OCI-LY3 (cell line): ENCODE measurements at regions not wholly inside any gene's neighbourhood (a gene's known extent, or its start where the extent isn't known, plus 50 kb on each side); places are given as distances from the start of the nearest gene placed in this dataset.

Experiments
- EZH2phosphoT487 ChIP-seq: fragments of 200-600 bp; shearing (Covaris generic); IDR thresholded peaks from 2 replicates; pipeline ENCODE4 v1.6.1; 2018; ENCODE audit warnings: antibody characterized with exemption, mixed run types, low read depth
- TF ChIP-seq, protein P1 (sequence below): fragments of 200-600, 300-600 bp; sonication (generic); IDR thresholded peaks from 2 replicates; pipeline ENCODE4 v1.5.1; 2014; ENCODE audit warnings: antibody characterized with exemption, low read length, low read depth

GRCh38 chr14:82913396-82913795, 1379.7 kb upstream of the SEL1L start:
- TF ChIP-seq, protein P1, sequence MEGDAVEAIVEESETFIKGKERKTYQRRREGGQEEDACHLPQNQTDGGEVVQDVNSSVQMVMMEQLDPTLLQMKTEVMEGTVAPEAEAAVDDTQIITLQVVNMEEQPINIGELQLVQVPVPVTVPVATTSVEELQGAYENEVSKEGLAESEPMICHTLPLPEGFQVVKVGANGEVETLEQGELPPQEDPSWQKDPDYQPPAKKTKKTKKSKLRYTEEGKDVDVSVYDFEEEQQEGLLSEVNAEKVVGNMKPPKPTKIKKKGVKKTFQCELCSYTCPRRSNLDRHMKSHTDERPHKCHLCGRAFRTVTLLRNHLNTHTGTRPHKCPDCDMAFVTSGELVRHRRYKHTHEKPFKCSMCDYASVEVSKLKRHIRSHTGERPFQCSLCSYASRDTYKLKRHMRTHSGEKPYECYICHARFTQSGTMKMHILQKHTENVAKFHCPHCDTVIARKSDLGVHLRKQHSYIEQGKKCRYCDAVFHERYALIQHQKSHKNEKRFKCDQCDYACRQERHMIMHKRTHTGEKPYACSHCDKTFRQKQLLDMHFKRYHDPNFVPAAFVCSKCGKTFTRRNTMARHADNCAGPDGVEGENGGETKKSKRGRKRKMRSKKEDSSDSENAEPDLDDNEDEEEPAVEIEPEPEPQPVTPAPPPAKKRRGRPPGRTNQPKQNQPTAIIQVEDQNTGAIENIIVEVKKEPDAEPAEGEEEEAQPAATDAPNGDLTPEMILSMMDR = no peak
- no peak for TF ChIP-seq EZH2phosphoT487
